Fibroblast of peridontal ligament (primary cell): ENCODE measurements at regions not wholly inside any gene's neighbourhood (a gene's known extent, or its start where the extent isn't known, plus 50 kb on each side); places are given as distances from the start of the nearest gene placed in this dataset.
A peak's percentile ranks its signal among the peaks of the same experiment; 100 is the strongest.
"Not testable (repeated sequence)": the region's sequence is repeated elsewhere in the genome, so short reads cannot be mapped to it uniquely, and the experiment has no call there.

Source experiments
- DNase-seq: peaks from one replicate; pipeline ENCODE4 v3.0.0-alpha.2; 2010; ENCODE audit errors: extremely low read depth

DNA sequence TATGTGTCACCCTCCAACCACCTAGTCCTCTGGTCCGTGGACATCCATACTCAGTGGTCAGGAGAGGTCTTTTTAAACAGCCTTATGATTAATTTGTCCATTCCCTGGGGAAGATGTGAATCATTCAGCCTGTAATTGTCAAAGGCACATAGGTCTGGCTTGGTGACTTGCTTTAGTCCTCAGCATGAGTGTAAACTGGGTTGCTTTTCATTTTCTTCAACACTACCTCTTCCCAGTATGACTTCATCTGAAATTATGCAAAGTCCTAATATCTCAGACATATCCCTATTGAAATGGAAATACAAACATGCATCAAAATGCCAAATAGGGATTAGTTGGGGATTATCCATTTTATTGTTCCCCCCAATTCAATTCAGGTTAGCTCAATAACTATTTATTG, 208.3 kb upstream of the AMOT start:
- DNase-seq = no peak

DNA sequence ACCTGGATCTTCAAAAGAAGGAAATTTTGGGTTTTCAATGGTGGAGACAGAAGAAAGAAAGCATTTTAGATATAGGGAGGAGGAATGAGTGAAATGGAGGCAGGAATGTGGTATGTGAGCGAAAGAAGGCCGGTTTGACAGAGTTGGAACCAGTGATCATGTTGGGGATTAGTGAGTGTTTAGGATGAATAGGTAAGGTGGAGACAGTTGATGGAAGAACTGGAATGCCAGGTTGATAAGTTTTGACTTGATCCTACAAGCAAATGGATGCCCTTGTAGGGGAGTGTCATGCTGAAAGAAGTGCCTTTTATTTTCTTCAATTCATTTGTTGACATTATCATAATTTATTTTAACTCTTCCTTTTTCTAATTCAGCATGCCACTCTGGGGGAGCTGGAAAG, 207.8 kb upstream of the AMOT start:
- no peak for DNase-seq

DNA sequence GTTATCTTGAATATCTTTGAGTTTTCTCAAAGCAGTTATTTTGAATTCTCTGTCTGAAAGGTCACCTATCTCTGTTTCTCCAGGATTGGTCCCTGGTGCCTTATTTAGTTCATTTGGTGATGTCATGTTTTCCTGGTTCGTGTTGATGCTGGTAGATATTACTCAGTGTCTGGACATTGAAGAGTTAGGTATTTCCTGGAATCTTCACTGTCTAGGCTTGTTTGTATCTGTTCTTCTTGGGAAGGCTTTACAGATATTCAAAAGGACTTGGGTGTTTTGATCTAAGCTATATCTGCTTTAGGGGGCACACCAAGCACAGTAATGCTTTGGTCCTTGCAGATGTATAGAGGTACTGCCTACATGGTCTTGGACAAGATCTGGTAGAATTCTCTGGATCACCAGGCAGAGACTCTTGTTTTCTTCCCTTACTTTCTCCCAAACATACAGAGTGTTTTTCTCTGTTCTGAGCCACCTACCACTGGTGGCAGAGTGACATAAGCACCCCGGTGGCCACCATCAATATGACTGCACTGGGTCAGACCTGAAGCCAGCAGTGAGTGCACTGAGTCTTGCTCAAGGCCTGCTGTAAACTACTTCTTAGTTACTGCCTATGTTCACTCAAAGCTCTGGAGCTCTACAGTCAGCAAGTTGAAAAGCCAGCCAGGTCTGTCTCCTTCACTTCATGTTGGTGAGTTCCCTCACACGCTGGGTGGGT, 193.5 kb upstream of the AMOT start:
- no peak for DNase-seq

DNA sequence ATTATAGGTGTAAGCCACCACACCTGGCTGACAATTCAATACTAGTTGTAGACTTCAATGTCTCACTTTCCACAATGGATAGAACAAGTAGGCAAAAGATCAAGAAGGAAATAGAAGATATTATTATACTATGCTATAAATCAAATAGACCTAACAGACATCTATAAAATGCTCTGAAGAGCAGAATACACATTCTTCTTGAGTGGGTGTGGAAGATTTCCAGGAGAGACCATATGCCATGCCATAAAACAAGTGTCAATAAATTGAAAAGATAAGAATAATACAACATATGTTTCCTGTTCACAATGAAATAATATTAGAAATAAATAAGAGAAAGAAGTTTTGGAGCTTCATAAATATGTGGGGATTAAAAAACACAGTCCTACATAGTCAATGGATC, 179.3 kb upstream of the AMOT start:
- no peak for DNase-seq

DNA sequence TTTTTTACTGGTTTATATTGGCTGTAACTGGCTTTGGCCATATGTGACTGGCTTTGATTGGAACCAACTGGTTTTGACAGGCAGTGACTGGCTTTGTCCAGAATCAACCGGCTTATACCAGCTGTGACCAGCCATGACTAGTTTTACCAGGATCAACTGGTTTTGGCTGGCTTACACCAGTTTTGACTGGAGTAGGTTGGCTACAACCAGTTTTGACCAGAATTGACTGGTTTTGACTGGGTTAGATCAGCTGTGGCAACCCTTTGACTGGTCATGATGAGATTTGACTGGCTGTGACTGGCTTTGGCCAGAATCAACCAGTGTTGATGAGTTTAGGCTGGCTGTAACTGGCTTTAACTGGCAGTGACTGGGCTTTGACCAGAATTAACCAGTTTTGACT, 169.2 kb upstream of the AMOT start:
- DNase-seq = no peak

DNA sequence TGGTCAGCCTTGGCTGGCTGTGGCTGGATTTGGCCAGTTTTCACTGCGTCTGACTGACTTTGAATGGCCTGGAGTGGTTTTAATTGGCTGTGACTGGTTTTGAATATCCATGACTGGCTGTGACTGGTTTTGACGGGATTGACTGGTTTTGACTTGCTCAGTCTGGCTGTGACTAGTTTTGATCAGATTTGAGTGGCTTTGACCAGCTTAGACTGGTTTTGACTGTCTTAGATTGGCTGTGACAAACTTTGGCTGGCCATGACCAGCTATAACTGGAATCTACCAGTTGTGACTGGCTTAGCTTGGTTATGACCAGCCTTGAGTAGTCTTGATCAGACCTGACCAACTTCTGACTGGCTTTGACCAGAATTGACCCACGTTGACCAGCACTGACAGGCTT, 168.4 kb upstream of the AMOT start:
- DNase-seq = no peak

DNA sequence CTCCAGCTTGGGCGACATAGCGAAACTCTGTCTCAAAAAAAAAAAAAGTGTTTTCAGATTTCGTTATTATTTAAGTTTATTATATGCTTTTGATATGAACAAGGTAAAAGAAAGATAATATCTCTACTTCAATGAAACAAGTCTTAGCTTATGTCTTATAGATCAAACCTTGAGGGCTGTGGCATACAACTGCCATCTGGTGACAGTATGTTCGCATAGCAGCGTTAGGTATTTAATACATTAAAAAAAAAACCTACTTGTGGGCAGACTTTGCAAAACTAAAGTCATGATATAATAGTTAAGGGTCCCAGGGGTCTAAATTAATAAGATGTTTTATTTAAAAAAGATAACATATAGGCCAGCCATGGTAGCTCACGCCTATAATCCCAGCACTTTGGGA, 161.2 kb upstream of the AMOT start:
- DNase-seq = peak; percentile 0

DNA sequence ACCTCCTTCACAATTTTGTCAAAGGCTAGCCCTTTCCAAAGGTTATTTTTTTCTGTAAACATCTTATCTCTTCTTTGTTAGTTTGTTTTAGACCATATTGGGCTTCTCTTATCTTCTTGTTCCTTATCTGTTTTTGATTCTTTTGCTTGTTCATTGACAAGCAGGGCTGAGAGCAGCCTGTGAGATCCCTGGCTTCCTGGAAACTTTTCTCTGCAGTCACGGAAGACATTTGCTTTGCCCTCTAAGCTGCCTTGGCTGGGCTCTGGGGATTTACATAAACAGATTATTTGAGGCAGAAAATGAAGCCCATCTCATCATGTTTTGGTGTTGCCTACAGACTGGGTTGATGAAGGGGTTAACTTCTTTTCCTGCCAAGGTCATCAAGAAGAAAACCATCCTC, 157.4 kb upstream of the AMOT start:
- no peak for DNase-seq

DNA sequence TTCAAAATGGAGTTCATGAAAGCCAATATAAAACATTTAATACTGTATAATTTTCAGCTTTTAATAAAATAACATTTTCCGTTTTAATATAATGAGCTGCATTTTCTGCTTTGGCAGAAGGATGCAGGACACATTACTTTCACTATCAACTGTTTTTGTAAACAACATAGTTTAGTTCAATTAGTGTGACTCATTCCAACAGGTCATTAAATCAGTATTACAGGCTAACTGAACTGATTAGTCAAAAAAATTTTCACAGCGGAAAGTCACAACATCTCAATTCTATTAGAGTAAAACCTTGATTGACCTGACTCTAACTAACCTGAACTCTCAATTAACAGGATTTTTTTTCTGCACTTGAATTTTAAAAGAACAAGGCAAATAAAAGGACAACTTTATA, 151.2 kb upstream of the AMOT start:
- DNase-seq = no peak

DNA sequence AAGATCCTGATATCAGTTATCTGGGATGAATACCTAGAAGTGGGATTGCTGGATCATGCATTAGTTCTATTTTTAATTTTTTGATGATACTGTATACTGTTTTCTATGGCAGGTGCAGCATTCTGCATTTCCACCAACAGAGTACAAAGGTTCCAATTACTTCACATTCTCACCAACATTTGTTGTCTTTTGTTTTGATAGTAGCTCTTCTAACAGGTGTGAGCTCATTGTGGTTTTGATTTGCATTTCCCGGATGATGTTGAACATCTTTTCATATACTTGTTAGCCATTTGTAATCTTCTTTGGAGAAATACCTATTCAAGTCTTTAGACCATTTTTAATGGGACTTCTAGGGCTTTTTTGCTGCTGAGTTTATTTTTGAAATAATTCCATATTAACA, 139.2 kb upstream of the AMOT start:
- no peak for DNase-seq

DNA sequence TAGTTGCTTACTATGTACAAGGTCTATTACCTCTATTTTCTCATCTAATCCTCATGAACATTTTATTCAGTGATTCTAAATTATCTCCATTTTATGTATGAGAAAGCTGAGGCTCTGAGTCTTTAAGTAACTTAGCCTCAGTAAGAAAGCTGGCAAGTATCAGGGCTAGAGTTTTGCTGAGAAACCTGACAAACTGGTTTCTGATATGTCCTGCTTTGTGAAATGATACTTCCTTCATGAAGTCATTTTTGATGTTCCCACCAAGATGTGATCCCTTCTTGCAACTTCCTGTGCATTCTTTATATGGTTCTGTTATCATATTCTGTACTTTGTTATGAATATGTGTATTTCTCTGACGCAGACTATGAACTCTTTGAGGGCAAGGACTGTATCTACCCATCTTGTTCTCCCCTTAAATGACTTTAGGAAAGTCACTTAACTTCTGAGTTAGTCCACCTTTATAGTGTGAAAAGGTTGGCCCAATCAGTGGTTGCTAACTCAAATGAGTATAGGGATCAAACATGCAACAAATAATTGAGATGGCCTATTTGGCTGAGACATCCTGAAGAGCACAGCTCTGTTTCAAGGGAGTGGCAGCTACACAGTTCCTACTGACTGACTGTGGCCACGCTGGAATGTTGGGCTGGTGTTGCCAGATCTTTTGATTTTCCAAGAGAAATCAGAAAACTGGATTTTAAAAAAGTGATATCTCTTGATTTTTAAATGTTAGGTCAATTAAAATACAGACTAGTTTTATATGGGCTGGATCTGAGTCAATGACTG, 127.9 kb upstream of the AMOT start:
- DNase-seq = no peak

DNA sequence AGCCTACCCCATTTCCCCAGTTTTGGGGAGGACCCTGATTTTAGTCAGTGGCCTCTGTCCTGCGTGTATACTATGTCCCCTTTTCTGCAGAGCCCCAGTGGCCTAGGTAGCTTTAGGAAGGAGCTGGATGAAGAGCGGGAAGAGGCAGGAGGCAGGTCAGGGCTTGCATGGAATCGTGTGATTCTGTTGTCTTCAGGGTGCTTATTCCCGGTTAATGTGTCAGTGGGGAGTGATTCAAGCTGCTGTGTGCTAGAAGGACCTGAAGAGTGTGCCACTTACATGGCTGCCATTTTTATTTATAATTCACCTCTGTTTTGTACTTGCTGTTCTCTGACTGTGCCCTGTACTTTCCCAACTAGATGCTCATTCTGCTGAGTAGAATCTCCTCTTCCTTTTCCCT, 127.3 kb upstream of the AMOT start:
- DNase-seq = no peak

DNA sequence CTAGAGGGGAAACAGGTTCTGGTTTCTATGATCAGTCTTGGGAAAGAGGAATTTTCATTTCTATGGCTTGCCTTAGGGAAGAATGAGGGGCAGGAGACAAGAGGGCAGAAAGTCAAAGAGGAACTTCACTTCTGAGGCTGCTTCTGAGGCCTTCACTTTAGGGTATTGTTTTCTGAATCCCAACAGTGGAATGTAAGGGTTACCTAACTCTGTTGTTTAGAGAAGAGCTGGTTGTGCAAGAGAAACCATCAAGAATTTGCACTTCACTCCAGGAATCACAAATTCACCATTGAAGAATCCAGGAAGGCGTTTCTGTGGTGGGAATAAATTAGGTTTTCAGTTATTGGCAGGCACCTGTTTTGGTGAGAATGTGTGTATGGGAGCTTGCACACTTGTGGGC, 126.7 kb upstream of the AMOT start:
- DNase-seq = peak; percentile 0

DNA sequence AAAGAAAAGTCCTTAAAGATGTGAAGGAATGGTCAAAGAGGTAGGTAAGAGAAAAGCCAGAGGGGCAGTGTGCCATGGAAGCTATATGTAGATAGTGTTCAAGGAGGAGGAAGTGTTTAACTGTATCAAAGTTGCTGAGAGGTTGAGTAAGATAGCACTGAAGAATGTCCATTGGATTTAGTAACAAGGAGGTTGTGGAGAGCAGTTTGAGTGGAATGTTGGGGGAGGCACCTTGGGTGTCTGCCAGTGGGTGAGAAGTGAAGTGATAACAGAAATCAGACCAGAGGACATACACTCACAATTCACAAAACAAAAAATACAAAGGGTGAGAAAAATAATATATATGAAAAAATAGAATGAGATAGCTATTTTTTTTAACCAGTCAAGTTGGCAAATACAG, 121.3 kb upstream of the AMOT start:
- DNase-seq = no peak

DNA sequence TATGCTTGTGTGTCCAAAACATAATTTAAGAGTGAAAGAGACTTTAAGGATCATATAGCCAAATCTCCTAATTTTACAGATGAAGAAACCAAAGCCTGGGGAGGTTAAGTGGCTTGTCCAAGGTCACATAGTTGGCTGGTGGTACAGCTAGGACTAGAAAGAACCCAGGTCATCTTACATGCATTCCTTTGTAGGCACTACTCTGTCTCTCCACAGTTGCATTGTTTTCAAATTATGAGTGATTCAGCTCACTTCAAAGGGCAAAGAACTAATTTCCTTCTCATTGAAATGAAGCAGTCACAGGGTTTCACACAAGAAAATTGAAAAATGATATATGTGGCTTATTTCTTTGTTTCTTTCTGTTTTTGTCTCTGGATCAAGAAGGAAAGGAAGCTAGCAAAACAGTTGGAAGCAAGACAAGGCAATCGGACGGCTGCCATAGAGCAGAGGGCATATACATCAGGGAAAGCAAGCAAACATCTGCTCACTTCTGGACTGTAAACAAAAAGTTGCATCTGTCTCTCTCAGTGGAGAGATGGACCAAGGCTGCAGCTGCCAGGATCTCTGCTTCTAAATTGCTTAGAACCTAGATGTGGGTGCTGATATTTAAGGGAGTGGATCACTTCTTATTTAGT, 107.5 kb upstream of the AMOT start:
- DNase-seq = no peak

DNA sequence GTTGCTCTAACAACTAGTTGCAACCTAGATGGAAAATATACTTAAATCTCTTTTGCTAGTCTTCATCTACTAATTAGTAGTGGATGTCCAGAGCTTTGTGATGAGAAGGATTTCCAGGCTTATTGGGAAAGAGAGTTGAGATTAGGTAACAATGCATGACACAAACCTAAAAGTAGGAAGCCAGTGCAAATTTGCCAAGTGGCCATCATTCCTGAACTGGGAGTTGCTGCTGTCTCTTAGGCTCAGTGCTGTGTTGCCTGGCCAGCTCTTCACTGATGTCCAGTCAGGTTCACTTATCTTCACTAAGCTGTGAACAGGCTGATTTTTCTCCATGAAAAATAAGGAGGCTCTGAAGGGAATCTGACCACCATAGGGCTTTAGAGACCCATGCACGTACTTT, 105.6 kb upstream of the AMOT start:
- no peak for DNase-seq

DNA sequence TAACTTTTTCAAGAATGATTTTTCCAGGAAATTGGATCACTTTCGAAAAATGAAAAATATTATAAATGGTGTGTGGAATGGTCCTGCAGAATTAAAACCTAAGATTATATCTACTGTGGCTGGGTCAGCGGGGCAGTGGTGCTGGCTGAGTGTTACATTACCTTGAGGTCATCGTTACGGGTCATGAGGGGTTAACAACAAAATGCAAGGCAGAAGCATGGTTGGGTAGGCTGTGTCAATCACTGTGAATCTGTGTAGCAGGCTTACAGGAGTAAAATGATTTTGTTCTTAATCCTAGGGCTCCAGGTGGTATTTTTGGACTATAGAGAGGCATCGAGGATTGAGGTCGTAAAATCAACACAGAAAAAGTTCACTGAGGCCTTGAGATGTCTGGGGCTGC, 105.2 kb upstream of the AMOT start:
- no peak for DNase-seq

DNA sequence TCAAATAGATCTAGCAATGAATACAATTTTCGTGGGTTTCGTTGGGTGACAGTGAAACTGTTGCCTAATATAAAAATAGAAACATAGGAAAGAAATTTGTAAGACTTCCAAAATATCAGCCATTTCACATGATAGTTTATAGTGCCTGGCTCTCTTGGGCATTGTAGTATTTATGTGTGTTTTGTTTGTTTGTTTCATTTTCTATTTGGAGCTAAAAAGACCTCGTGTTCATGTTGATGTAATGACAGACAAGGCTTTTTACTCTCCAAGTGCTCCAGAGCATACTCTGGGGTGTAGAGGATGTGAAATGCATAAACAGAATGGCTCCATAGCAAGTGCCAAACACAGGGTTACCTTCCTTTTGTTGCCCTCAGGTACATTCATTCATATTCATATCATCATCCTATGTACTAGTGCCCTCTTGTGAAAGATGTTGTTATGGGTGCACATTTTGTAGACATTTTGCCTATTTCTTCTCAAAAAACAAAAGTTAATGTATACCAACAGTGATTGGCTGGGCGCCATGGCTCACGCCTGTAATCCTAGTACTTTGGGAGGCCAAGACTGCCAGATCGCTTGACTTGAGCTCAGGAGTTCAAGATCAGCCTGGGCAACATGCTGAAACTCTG, 100.7 kb upstream of the AMOT start:
- DNase-seq = peak; percentile 3

DNA sequence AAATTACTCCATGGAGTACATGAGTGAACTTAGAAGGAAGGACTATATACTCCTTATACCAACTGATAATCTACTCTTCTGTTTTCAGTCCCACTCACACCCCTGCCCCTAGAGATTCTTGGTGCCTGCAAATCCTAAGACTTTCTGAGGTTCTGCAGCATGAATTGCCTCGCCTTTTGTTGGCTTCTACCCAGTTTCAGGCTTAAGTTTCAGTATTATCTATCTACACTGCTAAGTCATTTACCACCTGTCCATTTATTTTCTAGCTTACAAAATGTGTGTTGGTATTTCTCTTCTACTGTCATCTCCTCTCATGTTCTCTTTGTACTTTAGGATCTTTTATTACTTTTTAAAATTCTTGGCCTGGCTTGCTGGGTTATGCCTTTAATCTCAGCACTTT, 94.4 kb upstream of the AMOT start:
- no peak for DNase-seq

DNA sequence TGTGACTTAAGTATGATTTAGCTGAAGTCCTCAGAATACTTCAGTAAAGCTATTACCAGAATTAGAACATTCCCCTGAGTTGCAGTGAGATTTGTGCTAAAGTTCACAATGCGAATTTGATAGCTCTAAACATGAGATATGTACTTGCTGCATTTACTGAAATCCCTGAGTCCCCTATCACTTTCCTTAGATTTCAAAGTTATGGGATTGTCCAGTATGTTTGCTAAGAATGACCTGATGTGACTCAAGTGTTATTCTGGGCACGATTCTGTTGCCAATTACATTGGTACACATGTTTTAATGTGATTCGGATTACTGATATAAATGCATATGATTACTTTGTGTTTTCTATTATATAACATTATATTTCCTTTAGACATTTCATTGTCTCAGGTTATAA, 91.3 kb upstream of the AMOT start:
- no peak for DNase-seq

DNA sequence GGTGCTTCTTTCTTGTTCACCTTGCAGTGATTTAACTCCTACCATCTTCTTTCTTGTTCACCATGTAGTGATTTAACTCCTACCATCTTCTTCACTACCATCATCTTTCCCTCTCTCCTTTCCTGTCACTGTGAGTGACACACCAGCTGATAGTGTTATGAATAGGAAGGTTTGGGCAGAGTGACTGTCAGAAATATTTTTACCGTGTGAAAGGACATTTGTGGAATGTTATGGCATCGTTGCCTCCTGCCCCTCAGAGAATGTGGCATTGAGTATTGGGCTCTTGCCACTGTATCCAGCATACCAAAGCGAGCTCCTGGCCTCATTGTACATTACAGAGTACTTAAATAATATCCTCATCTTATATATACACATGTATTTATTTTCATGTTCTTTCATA, 90.8 kb upstream of the AMOT start:
- DNase-seq = no peak

DNA sequence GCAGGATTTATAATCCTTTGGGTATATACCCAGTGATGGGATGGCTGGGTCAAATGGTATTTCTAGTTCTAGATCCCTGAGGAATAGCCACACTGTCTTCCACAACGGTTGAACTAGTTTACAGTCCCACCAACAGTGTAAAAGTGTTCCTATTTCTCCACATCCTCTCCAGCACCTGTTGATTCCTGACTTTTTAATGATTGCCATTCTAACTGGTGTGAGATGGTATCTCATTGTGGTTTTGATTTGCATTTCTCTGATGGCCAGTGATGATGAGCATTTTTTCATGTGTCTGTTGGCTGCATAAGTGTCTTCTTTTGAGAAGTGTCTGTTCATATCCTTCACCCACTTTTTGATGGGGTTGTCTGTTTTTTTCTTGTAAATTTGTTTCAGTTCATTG, 82.8 kb upstream of the AMOT start:
- DNase-seq = not testable (repeated sequence)

DNA sequence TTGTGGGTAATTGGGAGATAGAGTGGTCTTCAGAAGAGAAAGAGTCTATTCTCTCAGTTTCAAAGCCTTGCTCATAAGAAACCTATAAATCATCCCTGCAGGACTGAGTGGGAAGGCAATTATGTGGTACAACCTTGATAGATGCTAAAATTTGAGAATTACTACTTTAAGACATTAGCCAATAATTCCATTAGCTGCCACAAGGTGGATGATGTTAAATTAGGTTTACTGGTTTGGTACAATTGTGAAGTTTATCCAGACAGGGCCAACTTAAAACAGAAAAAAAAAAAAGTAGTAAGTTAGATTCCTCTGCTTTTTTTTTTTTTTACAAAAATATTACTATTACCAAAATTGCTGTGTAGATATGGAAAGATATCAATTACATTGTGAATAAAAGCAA, 73.2 kb upstream of the AMOT start:
- no peak for DNase-seq
